NCI-H1105 treated with DMSO at 0.1 percent for 48 hours (cell line): ENCODE measurements at regions not wholly inside any gene's neighbourhood (a gene's known extent, or its start where the extent isn't known, plus 50 kb on each side); places are given as distances from the start of the nearest gene placed in this dataset.

Source experiments
- DNase-seq: peaks from one replicate; lab custom pipeline; 2025; lab: John Stamatoyannopoulos, UW

DNA sequence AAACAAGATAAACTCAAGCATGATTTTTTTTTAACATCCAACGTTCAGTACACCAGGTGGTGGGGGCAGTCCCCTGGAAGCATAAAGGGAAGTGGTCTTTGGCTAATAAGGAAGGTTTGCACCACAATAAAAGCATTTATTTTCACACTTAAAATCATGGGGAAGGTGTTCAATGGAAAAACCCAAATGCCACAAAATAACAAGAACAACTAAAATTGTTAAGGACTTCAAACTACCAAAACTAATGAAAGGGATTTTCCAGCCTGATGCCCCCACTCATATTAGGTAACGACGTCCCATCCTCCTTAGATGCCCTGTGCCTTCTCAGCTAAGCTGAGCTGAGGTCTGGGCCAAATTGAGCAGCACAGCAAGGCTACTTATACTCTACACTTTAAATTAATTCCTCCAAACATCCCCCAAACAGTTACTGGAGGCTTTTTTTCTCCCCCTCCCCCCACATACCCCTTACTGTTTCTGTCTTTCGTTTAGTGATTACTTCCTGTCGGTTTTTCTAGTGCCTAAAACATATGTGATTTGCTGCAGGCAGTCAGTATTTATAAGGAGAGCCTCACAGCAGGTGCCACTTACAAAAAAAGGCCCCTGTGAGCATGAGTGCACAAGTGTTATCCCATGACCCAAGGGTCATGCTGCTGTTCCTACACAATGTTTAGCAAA lies 259.7 kb upstream of the ZNF608 start:
- peak; percentile 46 for DNase-seq

GRCh38 chr5:125010356-125010755 lies 263.9 kb upstream of the ZNF608 start:
- DNase-seq = no peak

GRCh38 chr5:125011014-125011413 lies 264.6 kb upstream of the ZNF608 start:
- DNase-seq = no peak

DNA sequence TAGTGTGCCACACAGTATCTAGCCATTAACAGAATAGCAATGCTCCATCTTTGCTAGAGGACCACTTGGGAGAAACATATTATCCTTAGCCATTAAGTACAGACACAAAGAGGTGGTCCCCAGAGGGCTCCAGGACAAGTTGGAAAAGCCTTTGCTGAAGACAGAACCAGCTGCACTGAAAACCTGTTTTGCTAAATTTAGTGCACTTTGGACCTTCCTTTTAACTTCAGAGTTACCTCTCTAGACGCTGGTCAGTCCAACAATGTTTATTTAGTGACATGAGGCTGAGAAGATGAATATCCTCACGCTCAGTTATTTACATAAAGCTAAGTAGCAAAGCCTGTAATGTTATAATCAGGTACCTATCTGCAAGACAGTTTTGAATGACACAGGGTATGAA lies 265.0 kb upstream of the ZNF608 start:
- no peak for DNase-seq

DNA sequence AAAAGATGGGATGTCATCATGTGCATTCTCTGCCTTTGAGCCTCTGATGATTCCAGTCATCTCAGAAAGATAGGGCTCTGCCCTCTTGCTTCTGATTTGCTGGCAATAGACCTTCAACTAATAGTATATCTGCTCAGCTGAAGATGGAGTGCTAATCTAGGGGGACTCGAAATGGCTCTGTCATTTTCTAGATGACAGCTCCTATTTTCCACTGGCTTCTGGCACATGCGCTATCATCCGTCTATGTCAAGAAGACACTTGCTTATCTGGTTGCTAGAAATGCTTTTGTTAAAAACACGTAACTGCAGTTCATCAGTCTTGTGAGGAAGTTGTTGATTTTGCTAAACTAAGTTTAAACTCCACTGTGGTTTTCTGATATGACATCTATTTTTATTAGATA lies 265.5 kb upstream of the ZNF608 start:
- DNase-seq = no peak

- DNase-seq = no peak
Observed at GRCh38 chr5:125012727-125013451, 266.4 kb upstream of the ZNF608 start.

- DNase-seq = no peak
Observed at GRCh38 chr5:125014202-125014601, 267.8 kb upstream of the ZNF608 start.

DNA sequence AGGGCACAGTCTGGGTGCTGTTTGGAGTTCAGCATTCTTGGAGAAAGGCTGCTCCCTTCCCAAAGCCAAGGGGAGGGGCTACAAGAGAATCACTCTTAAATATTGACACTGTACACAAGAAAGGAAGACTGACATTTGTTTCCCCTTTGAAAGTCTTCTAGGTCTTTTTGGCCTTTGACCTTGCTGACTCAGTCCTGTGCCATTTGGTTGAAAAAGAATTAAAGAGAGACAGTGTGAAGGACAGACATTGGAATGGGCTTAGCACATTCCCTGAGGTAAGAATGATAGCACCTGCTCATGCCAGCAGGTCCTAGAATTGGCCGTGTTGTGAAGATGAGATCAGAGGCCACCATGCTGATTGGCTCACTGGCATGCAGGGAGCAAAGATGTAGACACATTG lies 271.4 kb upstream of the ZNF608 start:
- no peak for DNase-seq

- DNase-seq = no peak
Observed at GRCh38 chr5:125023673-125024072, 277.2 kb upstream of the ZNF608 start.

DNA sequence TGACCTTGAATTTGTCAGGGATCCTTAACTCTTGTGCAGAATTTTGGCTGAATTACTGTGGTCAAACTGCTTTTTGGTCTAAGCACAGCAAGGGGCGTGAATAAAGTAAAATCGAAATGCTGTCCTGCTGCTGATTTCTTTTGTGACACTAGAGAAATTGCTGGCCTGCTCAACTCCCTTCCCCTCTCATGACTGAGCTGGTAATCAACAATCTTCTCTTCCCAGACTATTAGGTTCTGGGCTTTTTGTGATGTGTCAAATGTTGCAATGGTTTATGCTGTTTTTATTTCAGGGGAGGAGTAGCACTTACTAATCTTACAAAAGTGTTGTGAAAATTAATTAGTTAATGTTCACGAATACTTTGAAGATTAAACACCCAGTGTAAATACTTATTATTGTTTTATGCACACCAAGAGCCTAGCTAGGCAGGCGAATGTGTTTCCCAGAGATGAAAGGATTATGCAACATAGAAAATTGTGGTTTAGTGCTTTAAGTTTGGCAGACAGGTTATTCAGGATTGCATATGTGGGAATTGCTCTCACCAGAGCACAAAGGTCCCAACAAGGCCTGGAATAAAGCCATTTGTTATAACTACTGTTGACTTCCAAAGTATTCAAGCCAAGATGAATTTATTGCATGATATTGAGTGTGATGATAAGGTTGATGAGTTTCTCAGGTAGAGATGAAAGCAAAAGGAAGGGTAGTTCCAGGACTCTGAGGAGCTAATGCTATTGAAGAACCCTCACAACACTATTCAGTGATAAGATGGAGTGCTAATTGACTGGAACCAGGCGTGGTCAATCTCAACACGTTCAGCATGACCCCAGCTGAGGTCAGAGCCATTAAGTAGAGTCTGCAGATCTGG lies 280.7 kb upstream of the ZNF608 start:
- DNase-seq = no peak

DNA sequence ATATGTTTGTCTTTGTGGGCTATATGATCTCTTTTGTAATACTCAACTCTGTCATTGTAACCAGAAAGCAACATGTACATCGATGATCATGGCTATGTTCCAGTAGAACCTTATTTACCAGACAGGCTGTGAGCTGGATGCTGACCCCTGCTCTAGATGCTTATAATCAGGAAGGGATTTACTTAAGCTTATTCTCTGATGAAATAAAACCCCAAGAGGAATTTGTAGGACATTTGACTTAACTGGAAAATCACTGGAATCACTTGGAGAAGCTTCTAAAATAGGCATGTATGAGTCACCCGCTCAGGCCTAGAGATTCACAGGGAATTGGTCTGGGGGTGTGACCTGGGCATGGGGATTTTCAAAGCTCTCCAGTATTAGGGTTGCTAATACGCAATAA lies 285.8 kb upstream of the ZNF608 start:
- DNase-seq = no peak

DNA sequence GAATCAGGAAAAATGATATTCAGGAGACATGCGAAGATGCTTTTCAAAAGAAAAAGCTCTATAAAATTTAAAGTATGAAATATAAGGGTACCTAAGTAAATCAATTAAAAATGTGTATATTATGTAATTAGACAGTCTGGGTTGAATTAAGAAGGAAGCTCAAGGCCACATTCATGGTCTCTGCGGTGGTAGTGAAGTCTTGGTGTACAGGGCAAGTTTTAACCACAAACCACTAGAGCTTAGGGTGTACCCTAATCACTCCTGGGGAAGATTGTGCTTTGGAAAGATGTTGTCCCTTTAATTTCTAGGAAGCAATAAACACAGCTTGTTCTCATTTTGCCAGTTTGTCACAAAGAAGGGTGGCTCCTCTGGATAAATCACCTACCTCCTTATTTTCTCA lies 287.2 kb upstream of the ZNF608 start:
- DNase-seq = no peak

DNA sequence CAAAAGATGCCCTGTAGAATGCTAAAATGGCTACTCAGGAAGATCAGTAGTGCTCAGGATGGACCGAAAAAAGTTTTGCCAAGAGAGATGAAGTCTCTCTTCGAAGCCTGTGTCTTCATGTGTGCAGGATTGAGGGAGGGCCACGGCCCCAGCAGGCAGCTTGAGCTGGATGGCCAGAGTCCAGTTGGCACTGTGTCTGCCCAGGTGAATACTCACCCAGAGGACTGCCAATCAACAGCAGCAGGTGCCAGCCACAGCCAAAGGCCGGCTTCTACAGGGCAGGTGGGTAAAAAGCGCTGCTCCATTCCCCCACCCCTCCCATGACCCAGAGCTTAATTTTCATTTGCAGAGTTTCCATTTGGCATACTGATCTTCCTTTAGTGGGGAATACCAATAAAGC lies 287.9 kb upstream of the ZNF608 start:
- peak; percentile 23 for DNase-seq

- no peak for DNase-seq
Observed at GRCh38 chr5:125036494-125036893, 290.1 kb upstream of the ZNF608 start.

DNA sequence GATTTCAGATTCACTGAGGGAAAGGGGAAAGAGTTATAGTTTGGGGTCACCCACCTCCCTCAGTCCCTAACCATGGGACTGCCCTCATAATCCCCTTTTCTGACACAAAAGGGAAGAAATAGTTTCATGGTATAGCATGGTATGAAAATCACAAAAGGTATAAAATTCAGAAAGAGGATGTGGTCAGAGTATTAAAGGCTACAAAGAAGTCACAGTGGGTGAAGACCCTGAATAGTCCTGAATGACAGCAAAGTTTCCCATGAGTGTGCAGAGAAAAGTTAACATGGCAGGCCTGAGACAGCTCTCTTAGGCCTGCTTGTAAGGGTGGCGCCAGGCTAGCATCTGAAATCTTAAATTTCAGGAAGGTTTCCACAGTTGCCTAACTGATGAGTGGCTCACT lies 290.6 kb upstream of the ZNF608 start:
- DNase-seq = no peak

GRCh38 chr5:125037530-125037929 lies 291.1 kb upstream of the ZNF608 start:
- DNase-seq = no peak

DNA sequence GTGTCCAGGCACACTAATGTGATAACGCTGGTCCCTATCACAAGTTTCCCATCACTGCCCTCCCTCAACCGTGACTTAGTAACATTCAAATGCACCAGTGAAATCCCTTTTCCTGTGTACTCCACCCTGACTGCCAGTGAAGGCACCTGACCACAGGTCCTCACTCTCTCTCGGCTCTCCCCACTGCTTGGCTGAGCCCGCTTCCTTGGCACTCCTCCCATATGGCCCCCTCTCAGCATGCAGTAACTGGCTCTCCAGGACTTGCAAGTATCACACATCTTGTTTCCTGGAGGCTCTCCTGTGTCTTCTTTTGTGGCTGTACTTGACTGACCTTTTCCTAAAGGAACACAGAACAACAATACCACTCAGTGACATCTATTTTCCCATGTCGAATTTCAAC lies 292.0 kb upstream of the ZNF608 start:
- no peak for DNase-seq

DNA sequence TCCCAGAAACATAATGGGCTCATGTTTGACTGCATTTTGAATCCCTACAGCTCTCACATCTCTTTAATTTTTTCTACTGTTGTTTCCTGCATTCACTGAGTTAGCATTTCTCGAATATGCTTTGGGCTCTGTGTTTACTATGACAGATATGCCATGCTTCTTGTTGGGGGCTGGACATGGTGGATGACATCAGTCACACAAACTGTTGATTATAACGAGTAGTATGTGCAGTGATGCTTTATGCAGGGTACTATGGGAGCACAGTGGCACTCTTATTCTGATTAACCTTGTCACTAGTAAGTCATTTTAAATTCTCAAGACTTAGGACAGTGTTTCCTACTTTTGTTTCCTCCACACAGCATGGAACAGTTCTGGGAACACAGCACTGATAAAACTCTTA lies 295.4 kb upstream of the ZNF608 start:
- DNase-seq = no peak

DNA sequence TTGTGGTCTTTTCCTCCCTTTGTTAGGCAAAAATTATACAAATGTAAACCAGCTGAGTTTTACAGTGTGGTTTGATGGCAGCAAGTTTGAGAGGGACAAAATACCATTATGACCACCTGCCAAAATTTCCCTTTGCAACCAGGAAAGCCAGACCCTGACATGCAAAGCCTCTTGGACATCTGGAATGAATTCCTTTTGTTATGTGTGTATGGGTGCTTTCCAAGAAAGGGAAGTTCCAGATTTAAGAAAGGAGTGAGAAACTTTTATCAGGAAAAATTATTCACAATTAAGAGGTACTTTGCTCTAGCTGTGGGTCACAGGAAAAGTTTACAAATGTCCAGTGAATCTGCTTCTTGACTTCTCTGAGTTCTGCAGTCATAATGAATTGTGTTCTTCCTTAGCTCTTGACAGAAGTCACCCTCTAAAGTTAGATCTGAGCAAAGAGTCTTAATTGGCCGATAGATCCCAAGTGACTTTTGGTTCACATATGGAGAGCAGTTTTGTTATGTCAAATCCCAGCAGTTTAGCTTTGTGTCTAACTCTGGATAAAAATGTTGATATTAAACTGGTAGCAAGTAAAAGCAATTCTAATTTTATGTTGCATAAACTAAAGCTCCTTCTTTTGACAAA lies 295.9 kb upstream of the ZNF608 start:
- DNase-seq = no peak

DNA sequence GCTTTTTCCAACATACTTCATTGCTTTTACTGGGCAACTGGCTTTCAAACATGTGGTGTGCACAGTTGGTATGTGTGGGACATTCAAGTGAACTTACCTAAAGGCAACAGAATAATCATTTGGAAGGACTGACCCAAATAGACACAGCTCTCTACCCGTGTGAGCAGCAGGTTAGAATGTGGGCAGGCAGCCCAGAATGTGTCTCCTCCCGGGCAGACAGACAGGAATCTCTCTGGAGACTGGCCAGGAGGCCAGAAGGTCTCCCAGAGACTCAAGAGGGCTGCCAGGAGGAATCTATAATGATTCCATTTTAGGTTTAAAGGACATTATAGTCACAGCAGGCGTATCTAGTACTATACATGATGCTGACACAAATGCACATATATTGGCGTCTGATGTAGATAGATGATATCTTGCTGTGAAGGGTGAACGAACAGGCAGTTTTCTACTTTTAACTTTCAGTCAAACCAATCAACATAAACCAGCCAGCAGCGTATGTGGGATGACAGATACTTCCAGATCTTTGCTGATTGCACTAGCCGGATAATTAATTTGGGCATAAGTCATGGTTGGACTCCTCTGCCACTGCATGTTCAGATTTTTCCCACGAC lies 297.4 kb upstream of the ZNF608 start:
- peak; percentile 73 for DNase-seq

DNA sequence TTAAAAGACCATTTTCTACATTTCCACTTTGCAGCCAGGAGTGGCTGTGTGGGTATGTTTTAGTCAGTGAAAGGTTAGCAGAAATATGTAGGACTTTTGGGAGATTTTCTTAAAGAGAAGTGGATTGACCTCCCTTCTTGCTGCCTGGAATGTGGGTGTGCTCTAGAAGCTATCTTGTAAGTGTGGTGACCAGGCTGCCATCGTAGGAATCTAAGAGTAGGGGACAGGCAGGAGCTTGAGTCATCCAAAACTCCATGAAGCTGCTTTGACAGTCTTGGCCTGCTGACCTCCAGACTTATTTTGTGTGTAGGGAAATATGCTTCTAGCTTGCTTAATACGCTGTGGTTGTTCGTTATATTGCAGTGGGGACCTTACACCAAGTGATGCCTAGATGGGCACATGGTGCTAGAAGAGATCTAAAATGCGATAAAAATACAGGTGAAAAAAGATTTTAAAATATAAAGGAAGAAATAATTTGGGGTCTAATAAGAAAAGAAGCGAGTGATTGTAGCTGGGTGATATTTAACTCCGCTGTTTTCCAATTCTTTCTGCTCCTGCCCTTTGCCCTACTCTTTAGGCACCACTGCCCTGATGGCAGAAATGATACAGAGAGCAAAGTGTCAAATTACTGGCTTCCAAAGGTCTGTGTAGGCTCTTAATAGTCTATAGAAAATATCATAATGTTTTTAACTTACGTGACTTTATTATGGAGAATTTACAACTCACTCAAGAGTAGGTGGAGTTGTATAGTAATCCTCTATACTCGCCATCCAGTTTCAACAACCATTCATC lies 298.2 kb upstream of the ZNF608 start:
- DNase-seq = no peak
